NOMO-1 (cell line): ENCODE measurements at regions not wholly inside any gene's neighbourhood (a gene's known extent, or its start where the extent isn't known, plus 50 kb on each side); places are given as distances from the start of the nearest gene placed in this dataset.
"Not testable (repeated sequence)": the region's sequence is repeated elsewhere in the genome, so short reads cannot be mapped to it uniquely, and the experiment has no call there.

Source experiments
- DNase-seq, 2 experiments: peaks; one replicate each; lab custom pipeline; 2025; ENCODE audit not compliant: unreplicated experiment in 2 of 2; lab: John Stamatoyannopoulos, UW

- DNase-seq: no peak
Observed at GRCh38 chr4:79666875-79667274, 258.8 kb upstream of the GK2 start.

GRCh38 chr4:79666112-79666511 lies 258.1 kb upstream of the GK2 start:
- no peak for DNase-seq

- no peak for DNase-seq
Observed at GRCh38 chr4:79663865-79664264, 255.8 kb upstream of the GK2 start.

- DNase-seq: no peak
Observed at GRCh38 chr4:79663141-79663540, 255.1 kb upstream of the GK2 start.

GRCh38 chr4:79662651-79663050 lies 254.6 kb upstream of the GK2 start:
- no peak for DNase-seq

GRCh38 chr4:79661196-79661595 lies 253.2 kb upstream of the GK2 start:
- DNase-seq: no peak

GRCh38 chr4:79659308-79659870 lies 251.4 kb upstream of the GK2 start:
- not testable (repeated sequence) for DNase-seq

- no peak for DNase-seq
Observed at GRCh38 chr4:79657379-79657778, 249.4 kb upstream of the GK2 start.

GRCh38 chr4:79653871-79654270 lies 245.8 kb upstream of the GK2 start:
- DNase-seq: no peak

- no peak for DNase-seq
Observed at GRCh38 chr4:79652738-79653137, 244.7 kb upstream of the GK2 start.

GRCh38 chr4:79652232-79652631 lies 244.2 kb upstream of the GK2 start:
- no peak for DNase-seq

GRCh38 chr4:79651456-79651855 lies 243.4 kb upstream of the GK2 start:
- DNase-seq: no peak

- no peak for DNase-seq
Observed at GRCh38 chr4:79650794-79651431, 242.9 kb upstream of the GK2 start.

- DNase-seq: no peak
Observed at GRCh38 chr4:79650217-79650616, 242.2 kb upstream of the GK2 start.

GRCh38 chr4:79645942-79646341 lies 237.9 kb upstream of the GK2 start:
- no peak for DNase-seq

- DNase-seq: no peak
Observed at GRCh38 chr4:79638735-79639134, 230.7 kb upstream of the GK2 start.

- DNase-seq: no peak
Observed at GRCh38 chr4:79636991-79637390, 229.0 kb upstream of the GK2 start.

GRCh38 chr4:79634111-79634510 lies 226.1 kb upstream of the GK2 start:
- no peak for DNase-seq

- DNase-seq: no peak
Observed at GRCh38 chr4:79632114-79632513, 224.1 kb upstream of the GK2 start.

GRCh38 chr4:79626611-79627010 lies 218.6 kb upstream of the GK2 start:
- DNase-seq: no peak

- DNase-seq: no peak
Observed at GRCh38 chr4:79626101-79626500, 218.1 kb upstream of the GK2 start.

- no peak for DNase-seq
Observed at GRCh38 chr4:79625361-79625760, 217.3 kb upstream of the GK2 start.
